Natural killer cell (primary cell): ENCODE measurements at regions not wholly inside any gene's neighbourhood (a gene's known extent, or its start where the extent isn't known, plus 50 kb on each side); places are given as distances from the start of the nearest gene placed in this dataset.
"Not testable (repeated sequence)": the region's sequence is repeated elsewhere in the genome, so short reads cannot be mapped to it uniquely, and the experiment has no call there.

Experiments
- ATAC-seq, 3 donors: fragments of 150-1000 bp in 2 of 3; fragments of 200-7000 bp in 1 of 3; cut with Tn5 transposase; 1 replicate in 1 of 3; 2 replicates in 2 of 3; pipeline ENCODE4 v1.10.0; 2021; ENCODE audit warnings: mild to moderate bottlenecking in 2 of 3, moderate library complexity in 2 of 3
- DNase-seq, 2 donors: peaks; one replicate each; pipeline versions ENCODE4 v3.0.0 to v3.0.0-alpha.2; 2013 to 2021; ENCODE audit warnings: mixed read lengths in 1 of 2
- H3K27ac ChIP-seq: one replicate; pipeline ENCODE4 v1.5.1; 2013; ENCODE audit warnings: mild to moderate bottlenecking, low read length
- H3K27me3 ChIP-seq: one replicate; pipeline ENCODE4 v1.6.1; 2013; ENCODE audit warnings: low read length; ENCODE audit not compliant: control insufficient read depth, insufficient read depth
- H3K36me3 ChIP-seq: one replicate; pipeline ENCODE4 v1.6.1; 2013; ENCODE audit warnings: low read length; ENCODE audit not compliant: control insufficient read depth, insufficient read depth
- H3K4me1 ChIP-seq: one replicate; pipeline ENCODE4 v1.6.1; 2013; ENCODE audit warnings: low read length; ENCODE audit not compliant: control insufficient read depth, insufficient read depth
- H3K4me3 ChIP-seq: one replicate; pipeline ENCODE4 v1.5.1; 2013; ENCODE audit warnings: low read length
- H3K9me3 ChIP-seq: one replicate; pipeline ENCODE4 v1.6.1; 2013; ENCODE audit warnings: low read length; ENCODE audit not compliant: control insufficient read depth, insufficient read depth
- H3K27ac Mint-ChIP-seq, 2 donors: one replicate each; pipeline ENCODE4 v1.8.0; 2022; ENCODE audit warnings: mild to moderate bottlenecking in 2 of 2, mixed read lengths in 2 of 2, moderate library complexity in 1 of 2
- H3K27me3 Mint-ChIP-seq, 2 donors: one replicate each; pipeline ENCODE4 v1.8.0; 2022; ENCODE audit warnings: low read depth in 2 of 2, mixed read lengths in 2 of 2
- H3K36me3 Mint-ChIP-seq: one replicate; pipeline ENCODE4 v1.8.0; 2022; ENCODE audit warnings: mixed read lengths
- H3K4me1 Mint-ChIP-seq, 2 donors: one replicate each; pipeline ENCODE4 v1.8.0; 2022; ENCODE audit warnings: mixed read lengths in 2 of 2
- H3K4me3 Mint-ChIP-seq: one replicate; pipeline ENCODE4 v1.8.0; 2022; ENCODE audit warnings: mild to moderate bottlenecking, moderate library complexity, mixed read lengths
- H3K9me3 Mint-ChIP-seq, 2 donors: one replicate each; pipeline ENCODE4 v1.8.0; 2022; ENCODE audit warnings: mixed read lengths in 2 of 2
- WGBS: methylation state at CpG from one replicate; pipeline ENCODE4 v1.1.7; 2013; ENCODE audit warnings: missing lambda C conversion rate; ENCODE audit not compliant: insufficient coverage; 5-methylcytosine and 5-hydroxymethylcytosine counted together
- intact Hi-C: fragments of 100-400 bp; cut with micrococcal nuclease; formaldehyde crosslinking; loops from one replicate; pipeline ENCODE4 v1.14.2; 2022
- TF ChIP-seq, protein P1 (sequence below): fragments of 200-600 bp; IDR thresholded peaks from one replicate; pipeline ENCODE4 v1.8.0; 2022; ENCODE audit warnings: antibody characterized with exemption

DNA sequence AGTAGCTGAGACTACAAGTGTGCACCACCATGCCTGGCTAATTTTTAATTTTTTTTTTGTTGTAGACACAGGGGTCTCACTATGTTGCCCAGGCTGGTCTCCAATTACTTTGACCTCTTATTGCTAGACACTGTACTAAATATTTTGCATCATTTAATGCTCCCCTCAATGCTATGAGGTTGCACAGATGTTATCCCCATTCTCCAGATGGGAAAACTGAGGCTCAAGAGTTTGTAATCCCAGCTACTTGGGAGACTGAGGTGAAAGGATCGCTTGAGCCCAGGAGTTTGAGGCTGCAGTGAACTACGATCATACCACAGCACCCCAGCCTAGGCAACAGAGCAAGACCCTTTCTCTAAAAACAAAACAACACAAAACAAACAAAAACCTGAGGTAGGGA, 443.3 kb upstream of the C16orf82 start:
- Histone ChIP-seq H3K4me3 (no peak overlapping the region), H3K36me3 (no peaks in the 10 kb centered on the region), H3K27me3 (no peaks in the 10 kb centered on the region), H3K4me1 (no peaks in the 10 kb centered on the region), H3K9me3 (peaks cover 17% of the 10 kb centered on the region), H3K27ac (no peak overlapping the region)
- H3K27me3 Mint-ChIP-seq, result peaks cover 0 to 9% of the 10 kb centered on the region in 2 donors
- H3K4me1 Mint-ChIP-seq, result no peaks in the 10 kb centered on the region
- H3K9me3 Mint-ChIP-seq, result peaks cover 6 to 11% of the 10 kb centered on the region in 2 donors
- 80% methylated on average over 1 of the region's 2 CpGs for WGBS
- H3K4me3 Mint-ChIP-seq, result no peak overlapping the region
- intact Hi-C loops, result no loop called here
- DNase-seq (no peak), ATAC-seq (no peak)
- peaks cover 8% of the 10 kb centered on the region for H3K36me3 Mint-ChIP-seq
- no peak overlapping the region for H3K27ac Mint-ChIP-seq
- TF ChIP-seq, protein P1, sequence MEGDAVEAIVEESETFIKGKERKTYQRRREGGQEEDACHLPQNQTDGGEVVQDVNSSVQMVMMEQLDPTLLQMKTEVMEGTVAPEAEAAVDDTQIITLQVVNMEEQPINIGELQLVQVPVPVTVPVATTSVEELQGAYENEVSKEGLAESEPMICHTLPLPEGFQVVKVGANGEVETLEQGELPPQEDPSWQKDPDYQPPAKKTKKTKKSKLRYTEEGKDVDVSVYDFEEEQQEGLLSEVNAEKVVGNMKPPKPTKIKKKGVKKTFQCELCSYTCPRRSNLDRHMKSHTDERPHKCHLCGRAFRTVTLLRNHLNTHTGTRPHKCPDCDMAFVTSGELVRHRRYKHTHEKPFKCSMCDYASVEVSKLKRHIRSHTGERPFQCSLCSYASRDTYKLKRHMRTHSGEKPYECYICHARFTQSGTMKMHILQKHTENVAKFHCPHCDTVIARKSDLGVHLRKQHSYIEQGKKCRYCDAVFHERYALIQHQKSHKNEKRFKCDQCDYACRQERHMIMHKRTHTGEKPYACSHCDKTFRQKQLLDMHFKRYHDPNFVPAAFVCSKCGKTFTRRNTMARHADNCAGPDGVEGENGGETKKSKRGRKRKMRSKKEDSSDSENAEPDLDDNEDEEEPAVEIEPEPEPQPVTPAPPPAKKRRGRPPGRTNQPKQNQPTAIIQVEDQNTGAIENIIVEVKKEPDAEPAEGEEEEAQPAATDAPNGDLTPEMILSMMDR, result no peak

DNA sequence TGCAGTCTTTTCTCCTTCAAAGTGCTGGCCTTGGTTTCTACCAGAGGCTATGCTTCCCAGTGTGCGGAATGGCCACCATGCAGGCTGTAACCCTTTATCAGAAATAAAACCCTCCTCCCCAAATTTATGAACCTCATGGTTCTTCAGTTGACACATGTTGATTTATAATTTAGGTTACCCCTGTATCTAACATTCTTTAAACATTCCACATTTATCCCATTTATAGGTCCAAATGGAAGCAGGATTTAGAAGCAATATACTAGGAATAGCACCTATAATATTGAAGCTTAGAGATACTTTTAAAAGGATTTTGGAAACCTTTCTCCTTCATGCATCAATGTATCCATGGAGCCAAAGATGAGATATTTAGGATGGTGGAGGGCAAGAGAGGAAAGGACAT, 438.8 kb upstream of the C16orf82 start:
- no peak for DNase-seq
- peaks cover 12 to 23% of the 10 kb centered on the region in 2 donors for H3K9me3 Mint-ChIP-seq
- H3K9me3 ChIP-seq, result peaks cover 19% of the 10 kb centered on the region
- no peaks in the 10 kb centered on the region for H3K27me3 ChIP-seq
- no peak overlapping the region for H3K4me3 ChIP-seq
- no peaks in the 10 kb centered on the region for H3K4me1 ChIP-seq
- TF ChIP-seq, protein P1, result no peak
- no peak overlapping the region for H3K27ac Mint-ChIP-seq
- H3K27me3 Mint-ChIP-seq, result peaks cover 0 to 14% of the 10 kb centered on the region in 2 donors
- no peaks in the 10 kb centered on the region for H3K36me3 ChIP-seq
- intact Hi-C loops, result no loop called here
- H3K36me3 Mint-ChIP-seq, result peaks cover 11% of the 10 kb centered on the region
- no peak overlapping the region for H3K27ac ChIP-seq
- 100% methylated on average over 1 of the region's 1 CpG for WGBS
- no peak for ATAC-seq
- no peaks in the 10 kb centered on the region for H3K4me1 Mint-ChIP-seq
- no peak overlapping the region for H3K4me3 Mint-ChIP-seq

DNA sequence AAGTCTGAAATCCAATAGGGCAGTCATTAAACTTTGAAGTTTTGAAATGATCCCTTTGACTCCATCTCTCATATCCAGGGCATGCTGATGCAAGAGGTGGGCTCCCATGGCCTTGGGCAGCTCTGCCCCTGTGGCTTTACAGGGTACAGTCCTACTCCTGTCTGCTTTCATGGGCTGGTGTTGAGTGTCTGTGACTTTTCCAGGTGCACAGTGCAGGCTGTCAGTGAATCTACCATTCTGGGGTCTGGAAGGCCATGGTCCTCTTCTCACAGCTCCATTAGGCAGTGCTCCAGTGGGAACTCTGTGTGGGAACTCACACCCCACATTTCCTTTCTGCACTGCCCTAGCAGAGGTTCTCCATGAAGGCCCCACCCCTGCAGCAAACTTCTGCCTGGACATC, 435.4 kb upstream of the C16orf82 start:
- H3K4me1 ChIP-seq, DNase-seq, H3K36me3 ChIP-seq, H3K27me3 ChIP-seq, H3K27ac Mint-ChIP-seq, H3K4me1 Mint-ChIP-seq, H3K27ac ChIP-seq, ATAC-seq, intact Hi-C loops, H3K4me3 ChIP-seq, H3K4me3 Mint-ChIP-seq: not testable (repeated sequence)
- peaks cover 13% of the 10 kb centered on the region for H3K9me3 ChIP-seq
- peaks cover 16 to 33% of the 10 kb centered on the region in 2 donors for H3K9me3 Mint-ChIP-seq
- H3K27me3 Mint-ChIP-seq, result peaks cover 0 to 20% of the 10 kb centered on the region in 2 donors
- peaks cover 11% of the 10 kb centered on the region for H3K36me3 Mint-ChIP-seq

DNA sequence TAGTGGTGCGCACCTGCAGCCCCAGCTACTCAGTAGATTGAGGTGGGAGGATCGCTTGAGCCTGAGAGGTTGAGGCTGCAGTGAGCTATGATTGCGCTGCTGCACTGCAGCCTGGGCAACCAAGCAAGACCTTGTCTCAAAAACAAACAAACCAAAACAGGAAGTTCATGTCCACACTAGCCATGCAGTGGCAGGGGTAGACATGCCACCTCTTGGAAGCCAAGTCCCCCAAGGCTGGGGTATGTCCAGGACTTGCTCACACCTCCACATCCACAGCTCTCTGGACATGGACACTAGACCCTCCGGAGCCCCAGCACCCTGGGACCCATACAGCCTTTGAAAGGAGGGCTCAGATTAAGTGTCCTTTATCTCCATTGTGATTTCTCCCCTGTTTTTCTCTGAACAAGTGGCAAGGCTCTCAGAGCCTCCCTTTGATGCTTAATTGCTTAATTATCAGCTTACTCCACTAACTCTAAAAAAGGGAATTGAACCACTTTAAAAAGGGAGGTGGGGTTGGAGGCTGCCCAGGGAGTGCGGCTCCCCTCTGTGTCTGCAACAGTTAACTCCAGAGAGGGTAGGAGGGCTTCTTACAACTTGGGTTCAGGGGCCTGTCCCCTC, 424.6 kb upstream of the C16orf82 start:
- no peak for DNase-seq
- WGBS, result 84% methylated on average over 4 of the region's 5 CpGs
- H3K27me3 Mint-ChIP-seq, result peaks cover 9 to 24% of the 10 kb centered on the region in 2 donors
- Histone ChIP-seq H3K4me1 (peaks cover 8% of the 10 kb centered on the region), H3K27me3 (peaks cover 2% of the 10 kb centered on the region), H3K36me3 (no peaks in the 10 kb centered on the region), H3K9me3 (peaks cover 2% of the 10 kb centered on the region), H3K27ac (no peak overlapping the region), H3K4me3 (no peak overlapping the region)
- peaks cover 0 to 2% of the 10 kb centered on the region in 2 donors for H3K9me3 Mint-ChIP-seq
- no peak overlapping the region for H3K27ac Mint-ChIP-seq
- no peak for ATAC-seq
- H3K4me1 Mint-ChIP-seq, result peaks cover 6 to 10% of the 10 kb centered on the region in 2 donors
- intact Hi-C loops, result loop anchor here (10.0 kb wide), 1 partner anchor 807 kb away; no protein-coding TSS in a partner anchor
- H3K4me3 Mint-ChIP-seq, result no peak overlapping the region
- no peaks in the 10 kb centered on the region for H3K36me3 Mint-ChIP-seq
- TF ChIP-seq, protein P1, result no peak
